Esophagus squamous epithelium (tissue), 5 donors: ENCODE measurements at regions not wholly inside any gene's neighbourhood (a gene's known extent, or its start where the extent isn't known, plus 50 kb on each side); places are given as distances from the start of the nearest gene placed in this dataset.

Source experiments
- DNase-seq: peaks from one replicate; lab custom pipeline; 2025; lab: John Stamatoyannopoulos, UW
- H3K27ac ChIP-seq, 4 donors: fragments of 200-600 bp; sonication (generic); one replicate each; pipeline ENCODE4 v1.5.1; 2016 to 2019; ENCODE audit warnings: mild to moderate bottlenecking in 1 of 4
- H3K27me3 ChIP-seq, 4 donors: fragments of 200-600 bp; sonication (generic); 1 replicate in 3 of 4; 2 replicates in 1 of 4; pipeline versions ENCODE4 v1.5.1 to v1.6.0; 2017 to 2021; ENCODE audit warnings: antibody characterized with exemption in 1 of 4
- H3K36me3 ChIP-seq, 3 donors: fragments of 200-600 bp; sonication (generic); one replicate each; pipeline ENCODE4 v1.5.1; 2016 to 2019
- H3K4me1 ChIP-seq, 3 donors: fragments of 200-600 bp; sonication (generic); one replicate each; pipeline ENCODE4 v1.5.1; 2017 to 2019
- H3K4me3 ChIP-seq, 4 donors: fragments of 200-600 bp; sonication (generic); 1 replicate in 3 of 4; 2 replicates in 1 of 4; pipeline ENCODE4 v1.5.1; 2016 to 2019; ENCODE audit warnings: mild to moderate bottlenecking in 2 of 4, moderate library complexity in 1 of 4
- H3K9me3 ChIP-seq, 3 donors: fragments of 200-600 bp; sonication (generic); one replicate each; pipeline ENCODE4 v1.5.1; 2016 to 2019
- POLR2A ChIP-seq, 4 donors: fragments of 450-650 bp; IDR thresholded peaks; one replicate each; pipeline ENCODE4 v1.6.1; 2017; ENCODE audit warnings: antibody characterized with exemption in 4 of 4, mild to moderate bottlenecking in 4 of 4, moderate library complexity in 3 of 4
- WGBS, 2 donors: methylation state at CpG; one replicate each; pipeline ENCODE4 v1.1.5; 2018; 5-methylcytosine and 5-hydroxymethylcytosine counted together
- intact Hi-C: fragments of 100-400 bp; cut with DNase I; formaldehyde crosslinking; loops from one replicate; pipeline ENCODE4 v1.15.0; 2022
- TF ChIP-seq, protein P1 (sequence below), 6 experiments: fragments of 450-650 bp in 4 of 6; fragments of 200-600 bp in 2 of 6; sonication (generic) in 2 of 6; IDR thresholded peaks; one replicate each; pipeline ENCODE4 v1.5.1; 2016 to 2019; ENCODE audit warnings: antibody characterized with exemption in 6 of 6, mild to moderate bottlenecking in 4 of 6, moderate library complexity in 4 of 6
- donor health status: DM: yes; HTN: yes; CAD: no.

DNA sequence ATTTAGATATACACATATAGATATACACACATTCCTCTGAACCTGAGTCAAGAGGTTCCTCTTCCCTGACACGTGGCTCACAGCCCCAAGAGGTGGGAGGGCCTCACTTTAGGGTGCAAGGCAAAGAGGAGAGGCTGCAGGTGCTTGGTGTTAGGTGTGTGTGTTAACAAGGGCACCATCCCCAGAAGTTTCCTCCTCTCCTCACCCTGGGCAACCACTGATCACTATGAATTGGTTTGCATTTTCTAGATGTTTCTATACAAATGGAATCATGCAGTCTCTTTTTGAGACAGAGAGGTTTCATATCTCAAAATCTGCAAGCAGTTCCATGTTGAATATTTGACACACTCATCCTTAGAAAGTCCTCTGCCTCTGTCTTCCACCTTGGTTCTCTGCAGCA lies 120.9 kb upstream of the NECTIN1 start:
- H3K4me3 ChIP-seq = no peak overlapping the region
- intact Hi-C loops = no loop called here
- no peak overlapping the region for H3K27ac ChIP-seq
- no peaks in the 10 kb centered on the region for H3K36me3 ChIP-seq
- peaks cover 3 to 22% (median 8%) of the 10 kb centered on the region in 3 donors for H3K4me1 ChIP-seq
- no peak for DNase-seq
- peaks cover 0 to 8% (median 0%) of the 10 kb centered on the region in 4 donors for H3K27me3 ChIP-seq
- peaks cover 0 to 10% (median 7%) of the 10 kb centered on the region in 3 donors for H3K9me3 ChIP-seq
- TF ChIP-seq, protein P1, sequence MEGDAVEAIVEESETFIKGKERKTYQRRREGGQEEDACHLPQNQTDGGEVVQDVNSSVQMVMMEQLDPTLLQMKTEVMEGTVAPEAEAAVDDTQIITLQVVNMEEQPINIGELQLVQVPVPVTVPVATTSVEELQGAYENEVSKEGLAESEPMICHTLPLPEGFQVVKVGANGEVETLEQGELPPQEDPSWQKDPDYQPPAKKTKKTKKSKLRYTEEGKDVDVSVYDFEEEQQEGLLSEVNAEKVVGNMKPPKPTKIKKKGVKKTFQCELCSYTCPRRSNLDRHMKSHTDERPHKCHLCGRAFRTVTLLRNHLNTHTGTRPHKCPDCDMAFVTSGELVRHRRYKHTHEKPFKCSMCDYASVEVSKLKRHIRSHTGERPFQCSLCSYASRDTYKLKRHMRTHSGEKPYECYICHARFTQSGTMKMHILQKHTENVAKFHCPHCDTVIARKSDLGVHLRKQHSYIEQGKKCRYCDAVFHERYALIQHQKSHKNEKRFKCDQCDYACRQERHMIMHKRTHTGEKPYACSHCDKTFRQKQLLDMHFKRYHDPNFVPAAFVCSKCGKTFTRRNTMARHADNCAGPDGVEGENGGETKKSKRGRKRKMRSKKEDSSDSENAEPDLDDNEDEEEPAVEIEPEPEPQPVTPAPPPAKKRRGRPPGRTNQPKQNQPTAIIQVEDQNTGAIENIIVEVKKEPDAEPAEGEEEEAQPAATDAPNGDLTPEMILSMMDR (IDR thresholded peaks at IDR 0.05) = no peak
- TF ChIP-seq POLR2A (IDR thresholded peaks at IDR 0.05) = no peak
- 13 to 27% methylated on average over 1 of the region's 1 CpG for WGBS, 2 donors

DNA sequence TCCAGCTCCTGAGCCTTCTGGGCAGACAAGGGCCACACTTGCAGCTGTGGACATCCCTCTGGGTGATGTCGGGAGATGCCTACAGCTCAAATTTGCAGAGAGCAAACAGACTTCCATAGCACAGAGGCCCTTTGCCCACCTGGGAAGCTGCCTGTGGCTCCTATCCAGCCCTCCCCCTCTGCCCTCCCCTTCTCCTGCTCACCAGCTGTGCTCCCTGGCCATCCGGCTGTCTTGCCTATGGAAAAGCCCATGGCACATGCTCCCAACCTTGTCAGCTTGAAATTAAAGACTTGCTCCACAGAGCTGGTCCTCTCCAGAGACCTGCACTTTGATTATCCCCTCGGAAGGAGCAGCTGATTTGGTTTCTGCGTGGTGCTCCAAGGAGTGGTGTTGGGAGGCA lies 118.9 kb upstream of the NECTIN1 start:
- intact Hi-C loops = no loop called here
- H3K4me3 ChIP-seq = no peak overlapping the region
- no peaks in the 10 kb centered on the region for H3K36me3 ChIP-seq
- H3K27me3 ChIP-seq = peaks cover 0 to 8% (median 0%) of the 10 kb centered on the region in 4 donors
- no peak overlapping the region for H3K27ac ChIP-seq
- WGBS, 2 donors = 90% methylated on average over 2 of the region's 4 CpGs; no CpG with 5 or more reads in 1 of the 2 donors
- H3K4me1 ChIP-seq = peaks cover 0 to 24% (median 8%) of the 10 kb centered on the region in 3 donors
- no peak for TF ChIP-seq POLR2A (IDR thresholded peaks at IDR 0.05)
- TF ChIP-seq, protein P1 (IDR thresholded peaks at IDR 0.05) = no peak
- H3K9me3 ChIP-seq = peaks cover 0 to 10% (median 7%) of the 10 kb centered on the region in 3 donors
- no peak for DNase-seq

DNA sequence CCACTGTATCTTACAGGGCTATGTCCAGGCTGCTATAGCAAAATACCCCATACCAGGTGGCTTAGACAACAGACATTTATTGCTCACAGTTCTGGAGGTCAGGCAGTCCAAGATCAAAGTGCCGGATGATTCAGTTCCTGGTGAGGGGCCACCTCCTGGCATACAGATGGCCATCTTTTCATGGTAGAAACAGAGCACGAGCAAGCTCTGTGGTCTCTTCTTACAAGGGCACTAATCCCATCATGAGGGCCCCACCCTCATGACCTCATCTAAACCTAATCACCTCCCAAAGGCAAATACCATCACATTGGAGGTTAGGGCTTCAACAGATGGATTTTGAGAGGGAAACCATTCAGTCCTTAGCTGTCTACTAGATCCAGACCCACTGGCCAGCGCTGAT lies 117.4 kb upstream of the NECTIN1 start:
- peaks cover 0 to 10% (median 7%) of the 10 kb centered on the region in 3 donors for H3K9me3 ChIP-seq
- intact Hi-C loops = no loop called here
- DNase-seq = no peak
- no peak for TF ChIP-seq POLR2A (IDR thresholded peaks at IDR 0.05)
- TF ChIP-seq, protein P1 (IDR thresholded peaks at IDR 0.05) = no peak
- H3K27me3 ChIP-seq = peaks cover 0 to 8% (median 0%) of the 10 kb centered on the region in 4 donors
- H3K4me1 ChIP-seq = peaks cover 0 to 24% (median 8%) of the 10 kb centered on the region in 3 donors
- 92 to 100% methylated on average over 1 to 3 of the region's 3 CpGs for whole genome bisulfite sequencing, 2 donors
- H3K36me3 ChIP-seq = no peaks in the 10 kb centered on the region
- H3K27ac ChIP-seq = no peak overlapping the region
- H3K4me3 ChIP-seq = no peak overlapping the region

DNA sequence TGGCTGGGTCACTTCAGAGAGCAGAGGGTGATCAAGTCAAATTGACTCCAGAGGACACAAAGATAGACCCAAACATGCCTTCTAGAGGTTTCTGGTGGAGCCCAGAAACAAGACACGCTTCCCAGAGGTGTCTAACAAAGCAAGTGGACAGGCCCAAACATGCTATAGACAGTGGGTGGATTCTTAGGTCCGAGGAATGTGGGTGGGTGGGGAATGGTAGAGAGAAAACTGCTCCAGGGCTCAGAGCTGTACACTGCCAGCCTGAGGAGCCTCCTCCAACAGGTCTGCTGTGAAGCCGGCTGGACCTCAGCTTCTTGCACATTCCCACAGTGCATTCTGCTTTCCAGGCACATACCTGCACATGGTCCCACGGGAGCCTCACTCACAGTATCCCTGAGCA lies 116.8 kb upstream of the NECTIN1 start:
- 44 to 51% methylated on average over 4 of the region's 4 CpGs for WGBS, 2 donors
- H3K36me3 ChIP-seq = no peaks in the 10 kb centered on the region
- H3K27me3 ChIP-seq = peaks cover 0 to 12% (median 0%) of the 10 kb centered on the region in 4 donors
- peaks cover 0 to 24% (median 8%) of the 10 kb centered on the region in 3 donors for H3K4me1 ChIP-seq
- TF ChIP-seq, protein P1 (IDR thresholded peaks at IDR 0.05) = no peak
- no peak for TF ChIP-seq POLR2A (IDR thresholded peaks at IDR 0.05)
- H3K4me3 ChIP-seq = no peak overlapping the region
- H3K9me3 ChIP-seq = peaks cover 0 to 10% (median 7%) of the 10 kb centered on the region in 3 donors
- no peak for DNase-seq
- intact Hi-C loops = no loop called here
- H3K27ac ChIP-seq = no peak overlapping the region

DNA sequence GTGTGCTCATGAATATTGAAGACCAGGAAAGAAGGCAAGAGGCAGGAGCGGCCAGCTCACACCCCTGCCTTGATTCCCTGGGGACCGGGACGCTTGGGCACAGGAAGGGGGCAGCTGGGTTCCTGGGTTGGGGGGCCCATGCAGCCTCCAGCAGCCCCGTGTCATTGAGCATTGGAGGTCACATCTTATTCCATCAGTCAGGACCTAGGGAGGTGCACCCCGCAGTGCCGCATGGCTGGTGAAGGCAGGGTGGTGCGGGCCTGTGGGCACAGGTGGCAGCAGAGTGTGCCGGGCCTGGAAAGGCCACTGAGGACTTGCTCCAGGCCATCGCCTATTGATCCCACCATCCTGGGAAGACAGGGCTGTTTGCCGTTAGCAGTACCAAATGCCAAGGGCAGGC lies 116.3 kb upstream of the NECTIN1 start:
- Histone ChIP-seq H3K27ac (no peak overlapping the region), H3K27me3 (peaks cover 0 to 12% (median 0%) of the 10 kb centered on the region in 4 donors), H3K36me3 (no peaks in the 10 kb centered on the region), H3K9me3 (peaks cover 0 to 10% (median 7%) of the 10 kb centered on the region in 3 donors), H3K4me3 (no peak overlapping the region), H3K4me1 (peaks cover 0 to 24% (median 8%) of the 10 kb centered on the region in 3 donors)
- WGBS, 2 donors = 71 to 75% methylated on average over 1 to 4 of the region's 10 CpGs
- no peak for DNase-seq
- intact Hi-C loops = no loop called here
- TF ChIP-seq POLR2A (IDR thresholded peaks at IDR 0.05) = no peak
- TF ChIP-seq, protein P1 (IDR thresholded peaks at IDR 0.05) = no peak
